Large intestine (tissue), 3 donors: ENCODE measurements at regions not wholly inside any gene's neighbourhood (a gene's known extent, or its start where the extent isn't known, plus 50 kb on each side); places are given as distances from the start of the nearest gene placed in this dataset.

Source experiments
- DNase-seq, 2 donors: peaks; one replicate each; pipeline versions ENCODE4 v3.0.0 to v3.0.0-alpha.2; 2013
- H3K27ac ChIP-seq: one replicate; pipeline ENCODE4 v1.5.1; 2013; ENCODE audit warnings: low read length
- H3K27me3 ChIP-seq: 2 replicates; pipeline ENCODE4 v1.6.1; 2013; ENCODE audit warnings: low read length; ENCODE audit not compliant: control insufficient read depth, insufficient read depth
- H3K36me3 ChIP-seq: 2 replicates; pipeline ENCODE4 v1.6.1; 2013; ENCODE audit warnings: low read length; ENCODE audit not compliant: control insufficient read depth, insufficient read depth
- H3K4me1 ChIP-seq: one replicate; pipeline ENCODE4 v1.6.1; 2013; ENCODE audit warnings: low read length; ENCODE audit not compliant: control insufficient read depth, insufficient read depth
- H3K4me3 ChIP-seq: one replicate; pipeline ENCODE4 v1.5.1; 2013; ENCODE audit warnings: low read length
- H3K9me3 ChIP-seq: one replicate; pipeline ENCODE4 v1.6.1; 2013; ENCODE audit warnings: mild to moderate bottlenecking, low read depth, low read length, moderate library complexity; ENCODE audit not compliant: control insufficient read depth
- WGBS: methylation state at CpG from one replicate; pipeline ENCODE4 v1.1.5; 2013; ENCODE audit warnings: low lambda C conversion rate; ENCODE audit not compliant: insufficient coverage; 5-methylcytosine and 5-hydroxymethylcytosine counted together

DNA sequence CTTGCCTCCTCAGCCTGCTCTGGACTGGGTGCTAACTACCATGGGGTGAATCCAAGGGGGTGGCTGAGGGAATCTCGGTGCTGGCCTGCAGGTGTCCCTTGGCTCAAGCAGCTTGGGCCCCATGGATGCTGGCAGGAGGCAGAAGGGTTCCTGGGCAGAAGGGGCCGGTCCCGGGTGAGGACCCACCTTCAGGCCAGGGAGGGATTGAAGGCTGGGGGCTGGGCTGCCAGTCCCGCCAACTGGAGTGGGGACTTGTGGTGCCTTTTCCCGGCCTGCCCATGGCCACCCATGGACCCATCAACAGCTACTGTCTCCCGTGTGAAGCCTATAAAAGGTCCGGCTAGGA lies 550.1 kb downstream of the SLC6A15 start:
- no peak for DNase-seq
- WGBS, result no CpG with 5 or more reads among the region's 7 CpGs
- no peaks in the 10 kb centered on the region for H3K4me1 ChIP-seq

GRCh38 chr12:84361651-84362551 lies 550.7 kb downstream of the SLC6A15 start:
- no peak overlapping the region for H3K27ac ChIP-seq
- DNase-seq, result no peak
- no peak overlapping the region for H3K4me3 ChIP-seq
- no peaks in the 10 kb centered on the region for H3K4me1 ChIP-seq
- peaks cover 7% of the 10 kb centered on the region for H3K9me3 ChIP-seq
- H3K36me3 ChIP-seq, result no peaks in the 10 kb centered on the region
- H3K27me3 ChIP-seq, result no peaks in the 10 kb centered on the region
- no CpG with 5 or more reads among the region's 27 CpGs for WGBS

More for the DNA sequence above, 550.1 kb downstream of the SLC6A15 start:
- Histone ChIP-seq H3K27me3 (no peaks in the 10 kb centered on the region), H3K4me3 (no peak overlapping the region), H3K9me3 (peaks cover 7% of the 10 kb centered on the region), H3K27ac (no peak overlapping the region), H3K36me3 (no peaks in the 10 kb centered on the region)

GRCh38 chr12:84357314-84357713 lies 555.3 kb downstream of the SLC6A15 start:
- Histone ChIP-seq H3K27ac (no peak overlapping the region), H3K4me1 (no peaks in the 10 kb centered on the region), H3K9me3 (peaks cover 7% of the 10 kb centered on the region), H3K4me3 (no peak overlapping the region), H3K27me3 (no peaks in the 10 kb centered on the region), H3K36me3 (no peaks in the 10 kb centered on the region)
- no CpG with 5 or more reads among the region's 3 CpGs for WGBS
- DNase-seq, result no peak

DNA sequence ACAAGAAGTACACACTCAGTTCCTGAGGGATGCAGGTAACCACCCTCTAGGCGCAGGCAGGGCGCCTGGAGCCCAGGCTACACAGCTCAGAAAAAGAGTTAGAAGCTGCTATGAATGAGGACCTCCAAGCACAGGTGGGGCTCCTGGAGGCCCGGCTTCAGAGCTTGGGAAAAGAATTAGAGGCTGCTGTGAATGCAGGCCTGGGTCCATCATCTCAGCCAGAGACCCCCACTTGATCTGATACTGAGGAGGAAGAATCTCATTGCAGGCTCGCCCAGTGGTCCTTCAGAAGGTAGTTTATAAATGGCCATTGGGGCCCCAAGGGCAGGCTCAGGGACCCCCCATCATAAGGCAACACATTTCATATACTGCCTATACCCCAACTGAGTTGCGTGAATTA lies 556.4 kb downstream of the SLC6A15 start:
- Histone ChIP-seq H3K36me3 (no peaks in the 10 kb centered on the region), H3K9me3 (no peaks in the 10 kb centered on the region), H3K27ac (no peak overlapping the region), H3K27me3 (no peaks in the 10 kb centered on the region), H3K4me1 (no peaks in the 10 kb centered on the region), H3K4me3 (no peak overlapping the region)
- WGBS, result no CpG with 5 or more reads among the region's 5 CpGs
- DNase-seq, result no peak

GRCh38 chr12:84355561-84355960 lies 557.0 kb downstream of the SLC6A15 start:
- Histone ChIP-seq H3K4me1 (no peaks in the 10 kb centered on the region), H3K27me3 (no peaks in the 10 kb centered on the region)
- no CpG with 5 or more reads among the region's 6 CpGs for WGBS

DNA sequence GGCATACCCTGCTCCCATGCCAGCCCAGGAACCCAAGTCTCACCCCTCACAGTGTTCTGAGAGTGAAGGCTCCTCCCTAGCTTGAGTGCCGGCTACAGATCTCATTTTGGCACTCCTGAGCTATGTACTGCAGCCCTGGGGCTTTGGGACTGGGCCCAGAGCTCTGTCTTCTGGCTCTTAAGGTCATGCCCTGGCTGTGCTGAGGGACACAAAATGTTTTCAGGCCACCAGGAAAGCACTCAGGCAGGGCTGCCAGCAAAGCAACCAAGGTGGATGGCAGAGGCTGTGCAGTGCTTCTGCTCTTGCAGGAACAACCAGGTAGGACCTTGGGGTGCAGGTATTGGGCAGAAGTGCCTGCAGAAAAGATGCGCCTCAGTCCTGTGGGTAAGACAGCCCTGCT lies 564.0 kb downstream of the SLC6A15 start:
- Histone ChIP-seq H3K4me3 (no peak overlapping the region), H3K27ac (no peak overlapping the region), H3K27me3 (no peaks in the 10 kb centered on the region), H3K9me3 (no peaks in the 10 kb centered on the region), H3K36me3 (no peaks in the 10 kb centered on the region), H3K4me1 (no peaks in the 10 kb centered on the region)
- no CpG with 5 or more reads among the region's 2 CpGs for WGBS
- no peak for DNase-seq

More at GRCh38 chr12:84355561-84355960, 557.0 kb downstream of the SLC6A15 start:
- no peak for DNase-seq
- Histone ChIP-seq H3K9me3 (no peaks in the 10 kb centered on the region), H3K36me3 (no peaks in the 10 kb centered on the region), H3K4me3 (no peak overlapping the region), H3K27ac (no peak overlapping the region)

DNA sequence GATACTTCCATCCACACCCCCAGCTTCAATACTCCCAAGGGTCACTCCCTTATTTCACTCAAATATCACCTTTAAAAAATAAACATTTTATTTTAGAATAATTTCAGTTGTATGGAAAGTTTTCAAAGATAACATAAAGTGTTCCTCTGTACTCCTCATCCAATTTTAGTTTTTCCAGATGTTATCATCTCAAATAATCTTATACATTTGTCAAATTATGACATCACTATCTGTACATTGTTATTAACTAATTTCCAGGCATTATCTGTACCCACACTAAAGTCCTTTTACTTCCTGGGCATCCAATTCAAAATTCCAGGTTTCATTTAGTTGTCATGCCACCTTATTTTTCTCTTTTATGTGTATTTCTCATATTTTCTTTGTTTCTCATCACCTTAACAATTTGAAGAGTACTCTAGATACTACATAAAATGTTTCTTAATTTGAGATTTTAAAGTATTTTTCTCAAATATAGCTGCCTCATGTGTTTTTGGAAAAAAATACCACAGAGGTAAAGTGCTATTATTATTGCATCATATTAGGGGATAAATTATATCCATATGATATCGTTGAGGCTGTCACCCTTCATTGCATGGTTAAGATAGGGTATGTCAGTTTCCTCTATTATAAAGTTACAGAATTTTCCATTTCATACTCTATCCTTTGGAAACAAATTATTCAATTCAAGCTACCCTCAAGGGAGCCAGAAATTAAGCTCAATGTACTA lies 571.0 kb downstream of the SLC6A15 start:
- Histone ChIP-seq H3K27ac (no peak overlapping the region), H3K27me3 (no peaks in the 10 kb centered on the region), H3K9me3 (no peaks in the 10 kb centered on the region), H3K36me3 (no peaks in the 10 kb centered on the region), H3K4me1 (no peaks in the 10 kb centered on the region), H3K4me3 (no peak overlapping the region)
- DNase-seq, result no peak
- 86% methylated on average over 1 of the region's 1 CpG for WGBS

GRCh38 chr12:84336231-84336630 lies 576.4 kb downstream of the SLC6A15 start:
- no peak for DNase-seq
- no peaks in the 10 kb centered on the region for H3K27me3 ChIP-seq
- no peak overlapping the region for H3K4me3 ChIP-seq
- WGBS, result no CpG with 5 or more reads among the region's 1 CpG
- H3K36me3 ChIP-seq, result no peaks in the 10 kb centered on the region
- H3K27ac ChIP-seq, result no peak overlapping the region
- H3K9me3 ChIP-seq, result no peaks in the 10 kb centered on the region
- H3K4me1 ChIP-seq, result no peaks in the 10 kb centered on the region

- Histone ChIP-seq H3K9me3 (no peaks in the 10 kb centered on the region), H3K36me3 (no peaks in the 10 kb centered on the region), H3K27me3 (no peaks in the 10 kb centered on the region), H3K4me3 (no peak overlapping the region), H3K4me1 (no peaks in the 10 kb centered on the region), H3K27ac (no peak overlapping the region)
- no peak for DNase-seq
- no CpG with 5 or more reads among the region's 2 CpGs for WGBS
Observed at GRCh38 chr12:84329938-84330337, 582.7 kb downstream of the SLC6A15 start.

- Histone ChIP-seq H3K27me3 (no peaks in the 10 kb centered on the region), H3K27ac (no peak overlapping the region), H3K9me3 (no peaks in the 10 kb centered on the region), H3K4me1 (no peaks in the 10 kb centered on the region), H3K36me3 (no peaks in the 10 kb centered on the region), H3K4me3 (no peak overlapping the region)
- WGBS, result 50% methylated on average over 1 of the region's 1 CpG
- no peak for DNase-seq
Observed at GRCh38 chr12:84315926-84316325, 596.7 kb downstream of the SLC6A15 start.
